ENCODE measurements at regions not wholly inside any gene's neighbourhood (a gene's known extent, or its start where the extent isn't known, plus 50 kb on each side); places are given as distances from the start of the nearest gene placed in this dataset.

DNA sequence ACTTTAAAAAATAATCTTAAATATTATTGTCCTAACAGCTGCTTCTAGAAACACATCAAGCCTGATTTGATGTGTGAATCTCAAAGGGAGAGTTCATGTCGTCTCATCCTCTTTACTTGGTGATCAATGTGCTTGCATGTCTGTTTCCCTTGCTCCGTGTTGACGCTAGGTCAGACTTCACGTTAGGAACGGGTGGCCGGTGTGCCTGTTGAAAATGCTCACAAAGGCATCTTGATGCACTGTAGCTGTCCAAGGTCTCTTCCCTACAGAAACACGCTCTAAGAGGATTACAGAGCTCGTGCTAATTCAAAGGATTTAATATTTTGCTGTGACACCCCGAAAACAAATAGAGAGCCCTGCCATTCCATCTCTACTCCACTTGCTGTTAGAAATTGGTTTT is 84.6 kb downstream of the ID4 start:
- TF ChIP-seq CTCF (IDR thresholded peaks at IDR 0.05) (no peak), EZH2 (IDR thresholded peaks at IDR 0.05) (no peak)
